ENCODE measurements at regions not wholly inside any gene's neighbourhood (a gene's known extent, or its start where the extent isn't known, plus 50 kb on each side); places are given as distances from the start of the nearest gene placed in this dataset.

GRCh38 chr15:95169541-95170459 lies 938.4 kb downstream of the MCTP2 start:
- TF ChIP-seq CTCF (conservative IDR thresholded peaks at IDR 0.05; ENCODE audit: low read depth in 2 of 2) (no peak), POLR2AphosphoS5 (IDR thresholded peaks at IDR 0.05; ENCODE audit: low read depth) (no peak), EZH2 (IDR thresholded peaks at IDR 0.05; ENCODE audit: low read depth, unreplicated experiment) (no peak), STAT1 (IDR thresholded peaks at IDR 0.05; ENCODE audit: unreplicated experiment) (no peak), REST (IDR thresholded peaks at IDR 0.05; ENCODE audit: unreplicated experiment) (no peak), EZH2phosphoT487 (IDR thresholded peaks at IDR 0.05; ENCODE audit: unreplicated experiment) (no peak), ZNF114 (CRISPR knock-in tag; IDR thresholded peaks at IDR 0.05) (no peak), ZNF331 (CRISPR knock-in tag; IDR thresholded peaks at IDR 0.05; ENCODE audit: low read depth) (no peak), ETS1 (IDR thresholded peaks at IDR 0.05) (no peak), JUNB (IDR thresholded peaks at IDR 0.05; ENCODE audit: unreplicated experiment) (no peak), CREB1 (CRISPR knock-in tag; IDR thresholded peaks at IDR 0.05; ENCODE audit: low read depth) (no peak), NANOG (IDR thresholded peaks at IDR 0.05; ENCODE audit: borderline replicate concordance) (no peak)
